Esophagus muscularis mucosa (tissue), 3 donors: ENCODE measurements at regions not wholly inside any gene's neighbourhood (a gene's known extent, or its start where the extent isn't known, plus 50 kb on each side); places are given as distances from the start of the nearest gene placed in this dataset.

ENCODE experiments used
- POLR2A ChIP-seq: fragments of 450-650 bp; IDR thresholded peaks from one replicate; pipeline ENCODE4 v1.6.1; 2017; ENCODE audit warnings: antibody characterized with exemption, moderate library complexity, mild to moderate bottlenecking, low read depth
- TF ChIP-seq, protein P1 (sequence below), 3 experiments: fragments of 200-600 bp in 2 of 3; fragments of 450-650 bp in 1 of 3; sonication (generic) in 2 of 3; IDR thresholded peaks; one replicate each; pipeline ENCODE4 v1.5.1; 2017 to 2019; ENCODE audit warnings: antibody characterized with exemption in 3 of 3, mild to moderate bottlenecking in 2 of 3, moderate library complexity in 1 of 3

DNA sequence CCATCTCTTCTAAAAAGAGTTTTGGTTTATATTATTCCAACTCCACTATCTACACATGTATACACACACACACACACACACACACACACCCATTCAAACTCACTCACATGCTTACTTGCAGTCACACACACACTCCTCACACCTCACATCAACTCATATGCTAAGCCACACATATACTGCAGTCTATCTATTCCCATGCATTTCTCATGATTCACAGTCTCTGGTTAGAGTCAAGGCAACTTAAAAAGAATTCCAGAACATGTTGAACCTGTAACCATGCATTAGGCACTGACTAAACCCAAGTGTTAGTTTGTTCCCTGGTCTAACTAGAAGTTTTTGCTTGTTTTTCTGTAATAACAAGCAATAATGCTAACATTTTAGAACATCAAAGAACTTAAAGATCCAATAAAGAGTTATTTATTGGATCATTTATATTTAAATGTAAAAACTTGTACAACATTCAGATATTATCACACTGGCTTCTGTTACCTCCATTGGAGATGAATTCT lies 931.1 kb downstream of the PLA2G4A start:
- TF ChIP-seq, protein P1, sequence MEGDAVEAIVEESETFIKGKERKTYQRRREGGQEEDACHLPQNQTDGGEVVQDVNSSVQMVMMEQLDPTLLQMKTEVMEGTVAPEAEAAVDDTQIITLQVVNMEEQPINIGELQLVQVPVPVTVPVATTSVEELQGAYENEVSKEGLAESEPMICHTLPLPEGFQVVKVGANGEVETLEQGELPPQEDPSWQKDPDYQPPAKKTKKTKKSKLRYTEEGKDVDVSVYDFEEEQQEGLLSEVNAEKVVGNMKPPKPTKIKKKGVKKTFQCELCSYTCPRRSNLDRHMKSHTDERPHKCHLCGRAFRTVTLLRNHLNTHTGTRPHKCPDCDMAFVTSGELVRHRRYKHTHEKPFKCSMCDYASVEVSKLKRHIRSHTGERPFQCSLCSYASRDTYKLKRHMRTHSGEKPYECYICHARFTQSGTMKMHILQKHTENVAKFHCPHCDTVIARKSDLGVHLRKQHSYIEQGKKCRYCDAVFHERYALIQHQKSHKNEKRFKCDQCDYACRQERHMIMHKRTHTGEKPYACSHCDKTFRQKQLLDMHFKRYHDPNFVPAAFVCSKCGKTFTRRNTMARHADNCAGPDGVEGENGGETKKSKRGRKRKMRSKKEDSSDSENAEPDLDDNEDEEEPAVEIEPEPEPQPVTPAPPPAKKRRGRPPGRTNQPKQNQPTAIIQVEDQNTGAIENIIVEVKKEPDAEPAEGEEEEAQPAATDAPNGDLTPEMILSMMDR (IDR thresholded peaks at IDR 0.05), result no peak
- TF ChIP-seq POLR2A, result no peak
